Skeletal muscle tissue (tissue), 3 donors: ENCODE measurements at regions not wholly inside any gene's neighbourhood (a gene's known extent, or its start where the extent isn't known, plus 50 kb on each side); places are given as distances from the start of the nearest gene placed in this dataset.

Experiments
- H3K27ac ChIP-seq: one replicate; pipeline ENCODE4 v1.7.0; 2013; ENCODE audit warnings: mild to moderate bottlenecking, low read depth, low read length, inconsistent platforms
- H3K27me3 ChIP-seq, 3 donors: one replicate each; pipeline ENCODE4 v1.7.0; 2013; ENCODE audit warnings: low read length in 3 of 3; ENCODE audit not compliant: control insufficient read depth in 3 of 3, insufficient read depth in 3 of 3
- H3K36me3 ChIP-seq, 3 donors: one replicate each; pipeline ENCODE4 v1.7.0; 2013; ENCODE audit warnings: low read length in 3 of 3; ENCODE audit not compliant: control insufficient read depth in 3 of 3, insufficient read depth in 3 of 3
- H3K4me1 ChIP-seq, 3 donors: one replicate each; pipeline ENCODE4 v1.7.0; 2013; ENCODE audit warnings: low read length in 3 of 3, mild to moderate bottlenecking in 3 of 3; ENCODE audit not compliant: control insufficient read depth in 3 of 3, insufficient read depth in 3 of 3
- H3K4me3 ChIP-seq, 3 donors: one replicate each; pipeline ENCODE4 v1.7.0; 2013; ENCODE audit warnings: low read length in 3 of 3
- H3K9ac ChIP-seq, 3 donors: one replicate each; pipeline ENCODE4 v1.7.0; 2013; ENCODE audit warnings: low read length in 3 of 3, mild to moderate bottlenecking in 3 of 3, moderate library complexity in 2 of 3, low read depth in 1 of 3
- H3K9me3 ChIP-seq, 3 donors: one replicate each; pipeline ENCODE4 v1.7.0; 2013; ENCODE audit warnings: low read length in 3 of 3; ENCODE audit not compliant: control insufficient read depth in 3 of 3
- donor health status: Osteomylitis.

GRCh38 chr20:12063106-12063684 lies 145.5 kb downstream of the BTBD3 start:
- Histone ChIP-seq H3K36me3 (no peaks in the 10 kb centered on the region), H3K4me1 (no peaks in the 10 kb centered on the region), H3K27me3 (no peaks in the 10 kb centered on the region), H3K9me3 (no peaks in the 10 kb centered on the region), H3K4me3 (no peak overlapping the region), H3K27ac (no peak overlapping the region), H3K9ac (no peak overlapping the region)

GRCh38 chr20:12064540-12064939 lies 146.8 kb downstream of the BTBD3 start:
- Histone ChIP-seq H3K9ac (no peak overlapping the region), H3K4me3 (no peak overlapping the region), H3K9me3 (no peaks in the 10 kb centered on the region), H3K27ac (no peak overlapping the region), H3K4me1 (no peaks in the 10 kb centered on the region), H3K27me3 (no peaks in the 10 kb centered on the region), H3K36me3 (no peaks in the 10 kb centered on the region)

- Histone ChIP-seq H3K27me3 (no peaks in the 10 kb centered on the region), H3K9ac (no peak overlapping the region), H3K4me3 (no peak overlapping the region), H3K36me3 (no peaks in the 10 kb centered on the region), H3K27ac (no peak overlapping the region), H3K9me3 (no peaks in the 10 kb centered on the region), H3K4me1 (no peaks in the 10 kb centered on the region)
Measured at GRCh38 chr20:12067686-12068085, 150.0 kb downstream of the BTBD3 start.

- Histone ChIP-seq H3K27me3 (no peaks in the 10 kb centered on the region), H3K27ac (no peak overlapping the region), H3K36me3 (no peaks in the 10 kb centered on the region), H3K4me1 (no peaks in the 10 kb centered on the region), H3K9me3 (no peaks in the 10 kb centered on the region), H3K9ac (no peak overlapping the region), H3K4me3 (no peak overlapping the region)
Measured at GRCh38 chr20:12068121-12068520, 150.4 kb downstream of the BTBD3 start.

GRCh38 chr20:12069181-12069580 lies 151.5 kb downstream of the BTBD3 start:
- Histone ChIP-seq H3K27ac (no peak overlapping the region), H3K27me3 (no peaks in the 10 kb centered on the region), H3K4me1 (no peaks in the 10 kb centered on the region), H3K9ac (no peak overlapping the region), H3K9me3 (no peaks in the 10 kb centered on the region), H3K36me3 (no peaks in the 10 kb centered on the region), H3K4me3 (no peak overlapping the region)

GRCh38 chr20:12072221-12072953 lies 154.7 kb downstream of the BTBD3 start:
- H3K9ac ChIP-seq = no peak overlapping the region
- H3K9me3 ChIP-seq = no peaks in the 10 kb centered on the region
- H3K27me3 ChIP-seq = no peaks in the 10 kb centered on the region
- no peaks in the 10 kb centered on the region for H3K36me3 ChIP-seq
- no peak overlapping the region for H3K4me3 ChIP-seq
- no peaks in the 10 kb centered on the region for H3K4me1 ChIP-seq
- H3K27ac ChIP-seq = no peak overlapping the region

- Histone ChIP-seq H3K27me3 (no peaks in the 10 kb centered on the region), H3K4me1 (no peaks in the 10 kb centered on the region), H3K9ac (no peak overlapping the region), H3K27ac (no peak overlapping the region), H3K36me3 (no peaks in the 10 kb centered on the region), H3K9me3 (no peaks in the 10 kb centered on the region), H3K4me3 (no peak overlapping the region)
Measured at GRCh38 chr20:12072954-12073264, 155.2 kb downstream of the BTBD3 start.

GRCh38 chr20:12074111-12074655 lies 156.5 kb downstream of the BTBD3 start:
- no peak overlapping the region for H3K4me3 ChIP-seq
- H3K4me1 ChIP-seq = no peaks in the 10 kb centered on the region
- H3K9me3 ChIP-seq = no peaks in the 10 kb centered on the region
- no peaks in the 10 kb centered on the region for H3K36me3 ChIP-seq
- no peaks in the 10 kb centered on the region for H3K27me3 ChIP-seq
- H3K9ac ChIP-seq = no peak overlapping the region
- no peak overlapping the region for H3K27ac ChIP-seq

- H3K27ac ChIP-seq = no peak overlapping the region
- no peak overlapping the region for H3K9ac ChIP-seq
- H3K27me3 ChIP-seq = no peaks in the 10 kb centered on the region
- H3K4me1 ChIP-seq = no peaks in the 10 kb centered on the region
- no peaks in the 10 kb centered on the region for H3K36me3 ChIP-seq
- no peaks in the 10 kb centered on the region for H3K9me3 ChIP-seq
- H3K4me3 ChIP-seq = no peak overlapping the region
Measured at GRCh38 chr20:12076200-12076599, 158.5 kb downstream of the BTBD3 start.

- Histone ChIP-seq H3K9ac (no peak overlapping the region), H3K4me3 (no peak overlapping the region), H3K4me1 (no peaks in the 10 kb centered on the region), H3K27me3 (no peaks in the 10 kb centered on the region), H3K36me3 (no peaks in the 10 kb centered on the region), H3K9me3 (no peaks in the 10 kb centered on the region), H3K27ac (no peak overlapping the region)
Measured at GRCh38 chr20:12077875-12078274, 160.2 kb downstream of the BTBD3 start.
